ENCODE measurements at regions not wholly inside any gene's neighbourhood (a gene's known extent, or its start where the extent isn't known, plus 50 kb on each side); places are given as distances from the start of the nearest gene placed in this dataset.
"Not testable (repeated sequence)": the region's sequence is repeated elsewhere in the genome, so short reads cannot be mapped to it uniquely, and the experiment has no call there.

DNA sequence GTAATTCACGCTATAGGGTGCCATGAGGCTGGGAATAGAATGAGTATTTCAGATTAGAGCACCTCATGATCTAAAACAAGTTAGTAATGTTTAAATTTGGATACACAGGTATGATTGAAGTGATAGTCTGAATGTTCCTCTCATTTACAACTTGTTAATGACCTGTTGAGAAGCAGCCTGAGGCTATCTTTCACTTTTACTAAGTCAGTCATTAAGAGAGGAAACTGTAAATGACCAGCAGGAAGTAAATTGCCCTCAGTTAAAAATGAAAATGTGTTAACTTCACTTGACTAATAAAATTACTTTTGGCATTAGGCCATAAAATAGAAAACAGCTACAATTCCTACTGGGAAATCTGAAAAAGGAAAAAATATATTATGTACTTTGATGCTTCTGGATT, 1042.0 kb downstream of the DNAJB9 start:
- no peak overlapping the region for H3K27ac ChIP-seq
- in situ Hi-C loops (cut with HindIII; ENCODE audit: low pct_ligation_motif_present, low sequenced_read_pairs), result no loop called here
- no peaks in the 10 kb centered on the region for H3K27me3 ChIP-seq (replicated peaks)

DNA sequence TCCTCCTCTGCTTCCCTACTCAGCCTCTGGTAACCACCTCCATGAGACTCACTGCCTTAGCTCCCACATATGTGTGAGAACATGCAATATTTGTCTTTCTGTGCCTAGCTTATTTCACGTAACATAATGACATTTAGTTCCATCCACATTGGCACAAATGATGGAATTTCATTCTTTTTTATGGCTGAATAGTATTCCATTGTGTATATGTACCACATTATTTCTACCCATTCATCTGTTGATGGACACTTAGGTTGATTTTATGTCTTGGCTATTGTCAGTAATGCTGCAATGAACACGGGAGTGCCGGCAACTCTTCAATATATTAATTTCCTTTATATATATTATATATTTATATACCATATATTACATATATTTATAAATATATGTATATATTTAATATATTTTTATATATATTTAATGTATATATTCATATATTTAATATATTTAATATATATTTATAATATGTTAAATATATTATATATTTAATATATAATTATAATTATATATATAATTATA, 1046.9 kb downstream of the DNAJB9 start:
- no peaks in the 10 kb centered on the region for H3K36me3 ChIP-seq (replicated peaks)
- no peak overlapping the region for H3K27ac ChIP-seq
- TF ChIP-seq, protein P1, sequence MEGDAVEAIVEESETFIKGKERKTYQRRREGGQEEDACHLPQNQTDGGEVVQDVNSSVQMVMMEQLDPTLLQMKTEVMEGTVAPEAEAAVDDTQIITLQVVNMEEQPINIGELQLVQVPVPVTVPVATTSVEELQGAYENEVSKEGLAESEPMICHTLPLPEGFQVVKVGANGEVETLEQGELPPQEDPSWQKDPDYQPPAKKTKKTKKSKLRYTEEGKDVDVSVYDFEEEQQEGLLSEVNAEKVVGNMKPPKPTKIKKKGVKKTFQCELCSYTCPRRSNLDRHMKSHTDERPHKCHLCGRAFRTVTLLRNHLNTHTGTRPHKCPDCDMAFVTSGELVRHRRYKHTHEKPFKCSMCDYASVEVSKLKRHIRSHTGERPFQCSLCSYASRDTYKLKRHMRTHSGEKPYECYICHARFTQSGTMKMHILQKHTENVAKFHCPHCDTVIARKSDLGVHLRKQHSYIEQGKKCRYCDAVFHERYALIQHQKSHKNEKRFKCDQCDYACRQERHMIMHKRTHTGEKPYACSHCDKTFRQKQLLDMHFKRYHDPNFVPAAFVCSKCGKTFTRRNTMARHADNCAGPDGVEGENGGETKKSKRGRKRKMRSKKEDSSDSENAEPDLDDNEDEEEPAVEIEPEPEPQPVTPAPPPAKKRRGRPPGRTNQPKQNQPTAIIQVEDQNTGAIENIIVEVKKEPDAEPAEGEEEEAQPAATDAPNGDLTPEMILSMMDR (IDR thresholded peaks at IDR 0.05; ENCODE audit: low read depth, low read length, missing control alignments), result no peak
- no peak overlapping the region for H3K4me3 ChIP-seq (ENCODE audit: low read depth, low read length)
- DNase-seq, result no peak
- no peaks in the 10 kb centered on the region for H3K27me3 ChIP-seq (replicated peaks)
- in situ Hi-C loops (cut with HindIII; ENCODE audit: low pct_ligation_motif_present, low sequenced_read_pairs), result no loop called here

More for the DNA sequence above, 1042.0 kb downstream of the DNAJB9 start:
- no peak overlapping the region for H3K4me3 ChIP-seq (ENCODE audit: low read depth, low read length)
- TF ChIP-seq, protein P1 (IDR thresholded peaks at IDR 0.05; ENCODE audit: low read depth, low read length, missing control alignments), result no peak
- no peak for DNase-seq
- H3K36me3 ChIP-seq (replicated peaks), result no peaks in the 10 kb centered on the region

DNA sequence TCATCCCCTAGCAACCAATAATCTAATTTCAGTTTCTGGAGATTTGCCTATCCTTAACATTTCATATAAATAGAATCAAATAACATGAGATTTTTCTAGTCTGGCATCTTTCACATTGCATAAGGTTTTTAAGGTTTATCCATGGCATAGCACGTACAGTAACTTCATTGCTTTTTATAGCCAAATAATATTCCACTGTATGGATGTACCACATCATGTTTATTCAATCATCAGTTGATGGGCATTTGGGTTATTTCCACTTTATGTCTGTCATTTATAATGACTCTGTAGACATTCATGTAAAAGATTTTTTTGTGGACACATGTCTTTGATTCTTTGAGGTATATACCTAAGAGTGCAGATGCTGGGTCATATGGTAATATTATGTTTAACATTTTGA, 1052.6 kb downstream of the DNAJB9 start:
- no peak for DNase-seq

DNA sequence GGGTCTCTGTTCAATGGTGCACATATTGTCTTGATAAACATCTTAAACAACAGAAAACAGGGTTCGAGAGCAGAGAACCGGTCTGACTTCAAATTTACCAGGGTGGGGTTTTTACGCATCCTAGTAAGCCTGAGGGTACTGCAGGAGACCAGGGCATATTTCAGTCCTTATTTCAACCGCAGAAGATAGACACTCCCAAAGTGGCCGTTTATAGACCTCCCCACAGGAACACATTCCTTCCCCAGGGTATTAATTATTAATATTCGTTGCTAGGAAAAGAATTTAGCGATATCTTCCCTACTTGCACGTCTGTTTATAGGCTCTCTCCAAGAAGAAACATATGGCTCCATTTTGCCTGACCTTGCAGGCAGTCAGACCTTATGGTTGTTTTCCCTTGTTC, 1063.2 kb downstream of the DNAJB9 start:
- DNase-seq; H3K27ac ChIP-seq; H3K4me3 ChIP-seq (ENCODE audit: low read depth, low read length); H3K36me3 ChIP-seq (replicated peaks); H3K27me3 ChIP-seq (replicated peaks); in situ Hi-C loops (cut with HindIII; ENCODE audit: low pct_ligation_motif_present, low sequenced_read_pairs): not testable (repeated sequence)

More for the DNA sequence above, 1052.6 kb downstream of the DNAJB9 start:
- in situ Hi-C loops (cut with HindIII; ENCODE audit: low pct_ligation_motif_present, low sequenced_read_pairs), result no loop called here
- H3K27ac ChIP-seq, result no peak overlapping the region
- H3K27me3 ChIP-seq (replicated peaks), result no peaks in the 10 kb centered on the region
- no peak overlapping the region for H3K4me3 ChIP-seq (ENCODE audit: low read depth, low read length)
- H3K36me3 ChIP-seq (replicated peaks), result no peaks in the 10 kb centered on the region
- TF ChIP-seq, protein P1 (IDR thresholded peaks at IDR 0.05; ENCODE audit: low read depth, low read length, missing control alignments), result no peak

DNA sequence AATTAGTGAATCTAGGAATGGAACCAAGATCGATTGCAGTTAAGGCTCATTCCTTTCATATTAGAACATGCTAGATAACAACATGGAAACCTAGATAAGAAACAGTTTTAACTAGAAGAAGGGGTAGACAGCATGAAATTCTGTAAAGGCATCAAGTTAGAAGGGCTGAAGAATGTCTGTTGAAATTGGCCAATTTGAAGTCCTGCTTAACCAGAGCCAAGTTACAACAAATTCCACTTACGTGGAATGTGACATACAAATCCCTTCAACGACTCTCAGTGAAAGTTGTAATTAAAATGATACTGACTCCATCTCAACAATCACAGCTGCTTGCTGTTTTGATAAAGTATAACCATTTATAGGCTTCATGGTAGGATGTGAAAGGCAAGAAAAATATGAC, 1065.7 kb downstream of the DNAJB9 start:
- no peak for DNase-seq
- in situ Hi-C loops (cut with HindIII; ENCODE audit: low pct_ligation_motif_present, low sequenced_read_pairs), result no loop called here
- H3K27ac ChIP-seq, result no peak overlapping the region
- H3K4me3 ChIP-seq (ENCODE audit: low read depth, low read length), result no peak overlapping the region
- H3K36me3 ChIP-seq (replicated peaks), result no peaks in the 10 kb centered on the region
- H3K27me3 ChIP-seq (replicated peaks), result no peaks in the 10 kb centered on the region
- TF ChIP-seq, protein P1 (IDR thresholded peaks at IDR 0.05; ENCODE audit: low read depth, low read length, missing control alignments), result no peak

DNA sequence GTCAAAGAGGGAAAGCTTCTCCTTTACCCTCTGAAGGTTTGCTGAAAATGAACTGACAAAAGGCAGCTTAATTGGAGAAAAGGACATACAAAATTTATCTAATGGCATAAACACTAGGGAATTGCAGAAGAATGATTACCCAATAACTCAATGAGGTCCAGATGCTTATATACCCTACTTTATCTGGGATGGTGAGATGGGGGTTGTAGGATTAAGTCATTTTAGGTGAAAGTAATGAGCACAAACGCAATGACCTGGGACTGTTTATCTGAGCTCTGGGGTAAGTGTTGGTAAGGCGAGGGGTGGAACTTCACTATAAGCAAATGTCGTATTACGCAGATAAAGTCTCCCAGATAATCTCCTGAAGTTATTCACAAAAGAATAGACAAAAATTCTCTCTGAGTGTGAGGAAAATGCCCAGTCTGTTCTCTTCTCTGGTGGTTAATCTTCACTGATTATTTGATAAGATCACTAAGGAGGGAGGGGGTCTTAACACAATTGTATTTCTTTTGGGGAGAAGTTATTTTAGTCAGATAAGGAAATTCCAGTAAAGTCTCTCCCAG, 1067.8 kb downstream of the DNAJB9 start:
- H3K4me3 ChIP-seq (ENCODE audit: low read depth, low read length), result no peak overlapping the region
- H3K27ac ChIP-seq, result no peak overlapping the region
- no peak for DNase-seq
- no peaks in the 10 kb centered on the region for H3K27me3 ChIP-seq (replicated peaks)
- TF ChIP-seq, protein P1 (IDR thresholded peaks at IDR 0.05; ENCODE audit: low read depth, low read length, missing control alignments), result no peak
- in situ Hi-C loops (cut with HindIII; ENCODE audit: low pct_ligation_motif_present, low sequenced_read_pairs), result no loop called here
- no peaks in the 10 kb centered on the region for H3K36me3 ChIP-seq (replicated peaks)
